ENCODE measurements at regions not wholly inside any gene's neighbourhood (a gene's known extent, or its start where the extent isn't known, plus 50 kb on each side); places are given as distances from the start of the nearest gene placed in this dataset.
"Not testable (repeated sequence)": the region's sequence is repeated elsewhere in the genome, so short reads cannot be mapped to it uniquely, and the experiment has no call there.

DNA sequence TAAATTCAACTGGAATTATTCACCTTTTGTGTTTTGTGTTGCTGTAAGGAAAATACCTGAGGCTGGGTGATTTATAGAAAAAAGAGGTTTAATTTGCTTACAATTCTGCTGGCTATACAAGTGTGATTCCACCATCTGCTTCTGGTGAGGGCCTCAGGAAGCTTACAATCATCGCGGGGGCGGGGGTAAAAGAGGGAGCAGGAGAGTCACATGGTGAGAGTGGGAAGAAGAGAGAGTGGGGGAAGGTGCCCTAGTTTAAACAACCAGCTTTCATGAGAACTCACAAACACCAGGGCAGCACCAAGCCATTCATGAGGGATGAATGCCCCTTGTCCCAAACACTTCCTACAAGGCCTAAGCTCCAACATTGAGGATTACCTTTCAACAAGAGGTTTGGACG lies 760.7 kb upstream of the PCDH9 start:
- no peak for DNase-seq

DNA sequence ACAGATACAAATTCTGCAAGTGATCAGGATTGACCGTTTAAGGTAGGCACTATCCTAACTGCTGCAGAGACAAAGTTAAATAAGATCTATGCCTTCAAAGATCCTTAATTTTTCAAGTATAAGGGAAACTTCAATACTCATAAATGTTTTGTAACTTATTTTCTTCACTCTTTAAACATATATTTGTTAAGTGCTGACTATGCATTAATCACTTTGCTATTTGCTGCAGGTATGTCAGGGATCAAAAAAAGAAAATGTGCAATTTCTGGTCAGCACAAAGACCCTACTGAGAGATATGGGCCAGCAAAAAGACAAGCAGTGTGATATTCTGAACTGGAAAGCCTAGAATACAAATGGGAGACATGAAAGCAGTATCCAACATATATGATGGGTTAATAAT lies 756.1 kb upstream of the PCDH9 start:
- no peak for DNase-seq

- peak; percentile 62 for DNase-seq
Observed at GRCh38 chr13:67977066-67977465, 746.9 kb upstream of the PCDH9 start.

GRCh38 chr13:67971291-67971690 lies 741.2 kb upstream of the PCDH9 start:
- peak; percentile 26 for DNase-seq

DNA sequence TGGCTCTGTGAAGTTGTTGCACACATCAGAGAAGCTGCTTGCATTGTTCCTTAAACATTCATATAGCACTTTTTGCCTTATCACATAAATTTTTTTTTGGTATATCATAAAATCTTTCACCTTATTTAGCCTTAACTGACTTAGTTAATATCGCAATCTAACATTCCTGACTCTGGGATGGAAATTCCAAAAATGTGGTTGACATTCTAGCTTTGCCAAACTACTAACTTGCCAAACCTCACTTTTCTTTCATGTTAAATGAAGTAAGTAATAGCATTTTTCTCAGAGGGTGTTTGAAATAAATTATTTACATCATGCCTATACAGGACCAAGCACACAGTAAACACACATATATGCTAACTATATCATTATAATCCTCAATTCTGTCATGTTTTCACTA lies 736.9 kb upstream of the PCDH9 start:
- peak; percentile 48 for DNase-seq

DNA sequence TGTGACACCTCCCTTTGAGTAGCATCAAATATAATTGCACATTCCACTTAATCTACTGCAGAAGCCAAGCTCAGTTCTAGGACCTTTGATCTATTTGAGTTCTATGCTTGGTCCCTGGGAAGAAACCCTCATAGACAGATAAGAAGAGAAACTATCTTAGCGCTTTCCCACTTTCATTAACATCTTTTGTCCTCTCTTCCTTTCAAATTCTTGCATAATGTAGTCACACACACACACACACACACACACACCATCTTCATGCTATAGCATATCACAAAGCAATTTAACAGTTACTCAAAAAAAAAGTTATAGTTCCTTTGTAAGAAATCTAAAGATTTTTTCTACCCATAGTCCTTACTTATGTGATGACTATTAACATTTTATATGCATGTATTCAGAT lies 735.9 kb upstream of the PCDH9 start:
- peak; percentile 5 for DNase-seq

- no peak for DNase-seq
Observed at GRCh38 chr13:67964986-67965385, 734.9 kb upstream of the PCDH9 start.

- DNase-seq, result no peak
Observed at GRCh38 chr13:67964091-67964490, 734.0 kb upstream of the PCDH9 start.

- DNase-seq, result no peak
Observed at GRCh38 chr13:67961331-67961730, 731.2 kb upstream of the PCDH9 start.

DNA sequence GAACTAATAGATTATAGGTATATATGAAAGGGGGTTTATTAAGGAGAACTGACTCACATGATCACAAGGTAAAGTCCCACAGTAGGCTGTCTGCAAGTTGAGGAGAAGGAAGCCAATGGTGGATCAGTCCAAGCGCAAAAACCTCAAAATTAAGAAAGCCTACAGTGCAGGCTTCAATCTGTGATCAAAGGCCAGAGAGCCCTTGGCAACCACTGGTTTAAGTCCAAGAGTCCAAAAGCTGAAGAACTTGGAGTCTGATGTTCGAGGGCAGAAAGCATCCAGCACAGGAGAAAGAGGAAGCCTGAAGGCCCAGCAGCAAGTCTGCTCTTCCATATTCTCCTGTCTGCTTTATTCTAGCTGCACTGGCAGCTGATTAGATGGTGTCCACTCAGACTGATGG lies 721.3 kb upstream of the PCDH9 start:
- DNase-seq, result no peak

- no peak for DNase-seq
Observed at GRCh38 chr13:67950603-67951002, 720.5 kb upstream of the PCDH9 start.

GRCh38 chr13:67946131-67946530 lies 716.0 kb upstream of the PCDH9 start:
- no peak for DNase-seq

DNA sequence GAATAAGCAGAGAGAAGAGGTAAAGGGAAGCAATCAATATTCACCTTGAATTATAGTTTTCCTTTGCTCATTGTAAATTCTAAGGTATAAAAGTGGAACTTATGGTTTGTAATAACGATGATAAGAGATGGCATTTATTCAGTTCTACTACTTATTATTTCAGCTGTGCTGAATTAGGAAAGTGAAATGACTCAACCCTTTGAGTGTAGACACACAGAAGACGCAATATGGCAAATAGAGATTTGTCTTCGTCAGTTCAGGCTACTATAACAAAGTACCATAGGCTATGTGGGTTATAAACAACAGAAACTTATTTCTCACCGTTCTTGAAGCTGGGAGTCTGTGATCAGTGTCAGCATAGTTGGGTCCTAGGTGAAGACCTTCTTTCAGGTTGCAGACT lies 713.0 kb upstream of the PCDH9 start:
- DNase-seq, result no peak

DNA sequence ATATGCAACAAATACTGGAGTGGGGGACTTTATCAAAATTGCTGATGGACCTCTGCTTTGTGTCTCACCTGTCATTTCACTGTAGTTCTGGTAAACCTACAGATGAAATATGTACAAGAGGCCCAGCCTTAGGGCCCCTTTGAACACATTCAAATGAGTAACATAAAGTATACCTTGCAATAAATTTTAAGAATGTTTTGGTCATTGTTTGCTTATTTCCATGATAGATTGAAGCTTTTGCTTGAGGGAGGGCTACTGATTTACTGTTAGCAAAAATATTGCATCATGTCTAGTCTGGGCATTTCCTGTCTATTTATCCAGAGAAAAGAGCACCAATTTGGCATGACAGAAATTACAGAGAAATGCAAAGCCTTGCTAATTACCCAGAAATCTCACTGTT lies 705.5 kb upstream of the PCDH9 start:
- no peak for DNase-seq

GRCh38 chr13:67934617-67935330 lies 704.6 kb upstream of the PCDH9 start:
- DNase-seq, result no peak

DNA sequence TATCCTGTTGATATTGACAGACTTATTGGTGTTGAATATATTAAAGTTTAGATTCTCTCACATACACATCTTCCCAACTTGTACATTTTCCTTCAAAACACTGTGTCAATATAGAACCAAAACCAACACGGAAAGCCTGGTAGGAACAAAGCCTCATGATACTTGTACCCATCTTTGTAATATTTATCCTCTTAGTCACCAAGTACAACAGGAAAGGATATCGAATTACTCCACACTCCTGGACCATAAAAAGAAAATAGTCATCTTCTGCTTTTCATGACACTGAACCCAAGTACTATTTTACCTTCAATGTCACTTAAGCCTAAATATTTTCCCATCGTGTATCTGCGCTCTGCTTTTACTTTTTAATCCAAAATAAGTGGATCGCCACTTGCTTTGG lies 702.9 kb upstream of the PCDH9 start:
- no peak for DNase-seq

- DNase-seq, result no peak
Observed at GRCh38 chr13:67917291-67917987, 687.3 kb upstream of the PCDH9 start.

DNA sequence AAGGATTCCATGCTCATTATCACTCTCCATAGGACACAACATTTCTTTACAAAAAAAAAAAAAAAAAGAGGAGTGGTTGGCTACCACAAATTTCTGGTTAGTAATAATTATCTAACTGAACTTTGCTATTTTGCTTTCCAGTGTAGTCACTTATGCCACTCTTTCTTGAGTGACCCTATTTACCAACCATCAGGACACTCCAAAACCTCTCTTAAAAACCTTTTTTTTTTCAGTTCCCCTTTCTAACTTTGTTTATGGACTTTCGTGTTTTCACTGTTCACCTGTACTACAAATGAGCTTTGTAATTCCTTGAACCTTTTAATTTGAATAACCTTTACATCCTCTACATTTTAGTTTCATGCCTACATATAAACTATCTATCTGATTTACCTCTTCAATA lies 686.5 kb upstream of the PCDH9 start:
- no peak for DNase-seq

DNA sequence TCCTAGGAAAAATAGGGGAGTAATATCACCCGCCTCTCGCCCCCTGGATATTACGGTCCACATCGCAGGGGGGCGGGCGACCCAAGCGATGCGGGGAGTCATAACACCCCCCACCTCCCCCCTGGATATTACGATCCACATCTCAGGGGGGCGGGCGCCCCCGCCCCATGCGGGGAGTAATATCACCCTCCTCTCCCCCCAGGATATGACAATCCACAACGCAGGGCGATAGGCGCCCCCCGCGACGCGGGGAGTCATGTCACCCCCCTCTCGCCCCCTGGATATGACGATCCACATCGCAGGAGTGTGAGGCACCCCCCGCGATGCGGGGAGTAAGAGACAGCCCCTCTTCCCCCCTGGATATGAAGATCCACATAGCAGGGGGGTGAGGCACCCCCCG lies 684.4 kb upstream of the PCDH9 start:
- no peak for DNase-seq

DNA sequence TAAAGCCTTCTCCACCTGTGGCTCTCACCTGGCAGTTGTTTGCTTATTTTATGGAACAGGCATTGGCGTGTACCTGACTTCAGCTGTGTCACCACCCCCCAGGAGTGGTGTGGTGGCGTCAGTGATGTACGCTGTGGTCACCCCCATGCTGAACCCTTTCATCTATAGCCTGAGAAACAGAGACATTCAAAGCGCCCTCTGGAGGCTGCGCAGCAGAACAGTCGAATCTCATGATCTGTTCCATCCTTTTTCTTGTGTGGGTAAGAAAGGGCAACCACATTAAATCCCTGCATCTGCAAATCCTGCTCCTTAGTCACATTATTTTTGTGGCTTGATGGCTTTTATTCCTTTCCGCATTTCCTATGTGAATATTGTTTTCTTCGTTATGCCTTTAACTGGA lies 672.8 kb upstream of the PCDH9 start:
- DNase-seq, result not testable (repeated sequence)

DNA sequence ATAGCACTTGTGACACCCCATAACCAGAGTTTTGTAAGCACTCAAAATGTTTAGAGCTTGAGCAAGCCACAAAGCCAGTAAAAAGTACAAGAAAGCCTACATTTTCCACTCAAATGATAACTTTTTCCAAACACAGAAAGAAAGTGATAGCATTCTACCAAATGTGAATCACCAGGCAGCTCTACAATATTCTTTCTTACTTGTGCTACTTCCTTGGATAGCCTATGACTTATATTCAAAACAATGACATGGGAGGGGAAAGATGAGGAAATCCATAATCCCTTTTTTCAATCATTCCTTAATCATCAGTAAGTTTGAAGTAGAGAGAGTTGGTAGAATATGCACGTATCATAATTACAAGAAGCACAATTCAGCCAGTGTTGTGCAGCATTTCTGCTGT lies 650.8 kb upstream of the PCDH9 start:
- peak; percentile 36 for DNase-seq

GRCh38 chr13:67878376-67878775 lies 648.2 kb upstream of the PCDH9 start:
- DNase-seq, result no peak

DNA sequence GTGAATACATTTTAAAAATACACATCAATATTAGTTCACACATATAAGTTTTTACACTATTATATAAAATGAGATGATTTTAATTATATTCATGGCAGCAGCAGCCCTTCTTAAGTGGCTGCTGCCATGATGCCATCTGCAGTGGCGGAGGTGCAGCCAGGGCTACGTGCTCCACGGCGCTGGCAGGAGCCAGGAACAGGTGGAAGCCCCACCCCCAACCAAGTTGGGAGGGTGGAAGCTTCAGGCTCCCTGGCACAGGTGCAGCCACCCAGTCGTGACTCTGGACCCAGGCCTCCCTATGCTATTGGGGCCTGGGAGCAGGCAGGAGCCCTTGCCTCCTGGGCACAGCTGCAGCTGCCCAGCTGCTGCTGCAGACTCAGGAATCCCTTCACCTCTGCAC lies 646.9 kb upstream of the PCDH9 start:
- DNase-seq, result no peak

DNA sequence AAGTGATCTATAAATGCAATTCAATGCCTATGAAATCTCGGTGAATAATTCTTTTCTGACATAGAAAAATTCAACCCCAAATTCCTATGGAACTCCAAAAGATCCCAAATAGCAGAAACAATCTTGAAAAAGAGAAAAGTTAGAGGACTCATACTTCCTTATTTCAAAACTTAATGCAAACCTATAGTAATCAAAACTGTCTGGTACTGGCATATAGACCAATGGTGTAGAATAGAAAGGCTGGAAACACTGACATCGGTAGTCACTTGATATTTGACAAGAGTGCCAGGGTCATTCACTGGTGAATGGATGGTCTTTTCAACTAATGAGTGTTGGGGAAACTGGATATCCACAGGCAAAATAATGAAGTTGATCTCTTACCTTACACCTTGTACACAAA lies 637.1 kb upstream of the PCDH9 start:
- DNase-seq, result no peak

DNA sequence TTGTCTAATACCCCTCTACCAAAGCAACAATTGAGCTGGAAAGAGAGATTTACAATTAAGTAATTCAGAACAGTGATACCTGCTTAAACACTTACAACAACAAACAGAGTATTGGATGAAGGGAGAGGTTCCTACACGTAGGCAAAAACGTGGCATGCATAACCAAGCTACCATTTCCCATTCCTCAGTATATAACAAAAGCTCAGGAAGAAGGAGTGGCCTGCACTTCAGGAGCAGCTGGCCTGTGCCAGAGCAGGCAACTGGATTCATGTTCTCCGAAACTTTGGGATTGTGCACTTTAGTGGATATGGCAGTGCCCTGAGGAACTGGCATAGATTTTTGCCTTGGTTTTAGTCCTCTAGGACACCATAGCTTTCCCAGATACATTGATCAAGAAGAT lies 630.2 kb upstream of the PCDH9 start:
- DNase-seq, result no peak

Data from fibroblast of skin of right biceps (primary cell).